ENCODE measurements at regions not wholly inside any gene's neighbourhood (a gene's known extent, or its start where the extent isn't known, plus 50 kb on each side); places are given as distances from the start of the nearest gene placed in this dataset.
A peak's percentile ranks its signal among the peaks of the same experiment; 100 is the strongest.

DNA sequence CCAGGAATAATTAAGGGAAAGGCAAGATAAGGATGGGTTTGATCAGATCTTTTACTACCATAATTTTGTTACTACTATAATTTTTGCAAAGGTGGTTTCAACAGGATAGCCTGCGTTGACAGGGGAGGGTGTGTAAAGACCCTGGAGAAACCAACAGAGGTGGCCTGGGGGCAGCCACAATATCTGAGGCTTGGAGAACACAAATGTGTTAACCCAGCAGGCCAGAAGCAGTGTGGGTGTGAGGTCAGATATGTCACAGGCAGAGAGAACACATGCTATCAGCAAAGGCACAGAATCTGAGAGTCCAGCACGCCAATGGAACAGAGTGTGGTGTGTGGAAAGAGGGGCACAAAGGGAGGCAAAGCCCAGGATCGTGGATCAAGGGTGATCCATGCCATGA is 399.4 kb upstream of the TRIB2 start:
- peak overlapping the region; percentile 40 to 78 for H3K27ac ChIP-seq

GRCh38 chr2:12317814-12318426 is 398.8 kb upstream of the TRIB2 start:
- no peak overlapping the region for H3K4me3 ChIP-seq
- TF ChIP-seq, protein P1, sequence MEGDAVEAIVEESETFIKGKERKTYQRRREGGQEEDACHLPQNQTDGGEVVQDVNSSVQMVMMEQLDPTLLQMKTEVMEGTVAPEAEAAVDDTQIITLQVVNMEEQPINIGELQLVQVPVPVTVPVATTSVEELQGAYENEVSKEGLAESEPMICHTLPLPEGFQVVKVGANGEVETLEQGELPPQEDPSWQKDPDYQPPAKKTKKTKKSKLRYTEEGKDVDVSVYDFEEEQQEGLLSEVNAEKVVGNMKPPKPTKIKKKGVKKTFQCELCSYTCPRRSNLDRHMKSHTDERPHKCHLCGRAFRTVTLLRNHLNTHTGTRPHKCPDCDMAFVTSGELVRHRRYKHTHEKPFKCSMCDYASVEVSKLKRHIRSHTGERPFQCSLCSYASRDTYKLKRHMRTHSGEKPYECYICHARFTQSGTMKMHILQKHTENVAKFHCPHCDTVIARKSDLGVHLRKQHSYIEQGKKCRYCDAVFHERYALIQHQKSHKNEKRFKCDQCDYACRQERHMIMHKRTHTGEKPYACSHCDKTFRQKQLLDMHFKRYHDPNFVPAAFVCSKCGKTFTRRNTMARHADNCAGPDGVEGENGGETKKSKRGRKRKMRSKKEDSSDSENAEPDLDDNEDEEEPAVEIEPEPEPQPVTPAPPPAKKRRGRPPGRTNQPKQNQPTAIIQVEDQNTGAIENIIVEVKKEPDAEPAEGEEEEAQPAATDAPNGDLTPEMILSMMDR (IDR thresholded peaks at IDR 0.05), result no peak
- DNase-seq (ENCODE audit: low spot score), result no peak

More for the DNA sequence above, 399.4 kb upstream of the TRIB2 start:
- TF ChIP-seq, protein P1 (IDR thresholded peaks at IDR 0.05), result no peak
- DNase-seq (ENCODE audit: low spot score), result no peak
- no peak overlapping the region for H3K4me3 ChIP-seq

GRCh38 chr2:12318427-12319057 is 398.2 kb upstream of the TRIB2 start:
- no peak for DNase-seq (ENCODE audit: low spot score)
- H3K27ac ChIP-seq, result peak overlapping the region; percentile 40 to 78

More at GRCh38 chr2:12317814-12318426, 398.8 kb upstream of the TRIB2 start:
- H3K27ac ChIP-seq, result peak overlapping the region; percentile 40 to 78

DNA sequence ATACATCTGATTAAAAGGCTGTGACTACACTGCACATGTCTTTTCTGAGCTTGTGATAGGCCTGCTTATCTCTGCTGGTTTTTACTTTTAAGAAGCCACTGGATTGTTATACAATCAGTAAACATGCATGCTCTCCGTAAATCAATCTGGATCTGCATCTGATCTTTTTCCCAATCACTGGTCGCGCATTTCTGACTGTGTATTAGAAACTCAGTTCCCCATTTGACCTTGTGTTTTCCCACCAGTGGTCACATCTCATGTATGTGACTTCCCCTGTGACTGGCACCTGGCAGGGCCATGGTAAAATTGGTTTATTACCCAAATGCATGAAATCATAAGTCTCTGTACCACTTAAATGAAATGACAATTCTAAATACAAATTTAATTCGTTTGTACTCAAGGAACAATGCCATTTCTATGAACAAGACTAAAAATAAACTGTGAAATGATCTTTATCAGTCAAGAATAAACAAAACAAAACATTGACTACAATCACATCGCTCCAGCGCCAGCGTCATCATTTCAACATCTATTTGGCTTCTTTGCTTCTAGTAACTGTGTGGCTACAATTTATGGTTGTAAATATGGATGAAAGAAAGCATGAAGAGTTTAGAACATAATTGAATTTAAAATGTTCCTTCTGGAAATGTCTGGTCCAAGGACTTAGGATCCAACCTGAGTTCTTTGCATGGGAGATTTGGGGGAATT is 396.6 kb upstream of the TRIB2 start:
- DNase-seq (ENCODE audit: low spot score), result no peak
- H3K27ac ChIP-seq, result peak overlapping the region in 1 of 2 donors; percentile 31
- TF ChIP-seq, protein P1 (IDR thresholded peaks at IDR 0.05), result no peak
- H3K4me3 ChIP-seq, result no peak overlapping the region

More at GRCh38 chr2:12318427-12319057, 398.2 kb upstream of the TRIB2 start:
- TF ChIP-seq, protein P1 (IDR thresholded peaks at IDR 0.05), result no peak
- no peak overlapping the region for H3K4me3 ChIP-seq

DNA sequence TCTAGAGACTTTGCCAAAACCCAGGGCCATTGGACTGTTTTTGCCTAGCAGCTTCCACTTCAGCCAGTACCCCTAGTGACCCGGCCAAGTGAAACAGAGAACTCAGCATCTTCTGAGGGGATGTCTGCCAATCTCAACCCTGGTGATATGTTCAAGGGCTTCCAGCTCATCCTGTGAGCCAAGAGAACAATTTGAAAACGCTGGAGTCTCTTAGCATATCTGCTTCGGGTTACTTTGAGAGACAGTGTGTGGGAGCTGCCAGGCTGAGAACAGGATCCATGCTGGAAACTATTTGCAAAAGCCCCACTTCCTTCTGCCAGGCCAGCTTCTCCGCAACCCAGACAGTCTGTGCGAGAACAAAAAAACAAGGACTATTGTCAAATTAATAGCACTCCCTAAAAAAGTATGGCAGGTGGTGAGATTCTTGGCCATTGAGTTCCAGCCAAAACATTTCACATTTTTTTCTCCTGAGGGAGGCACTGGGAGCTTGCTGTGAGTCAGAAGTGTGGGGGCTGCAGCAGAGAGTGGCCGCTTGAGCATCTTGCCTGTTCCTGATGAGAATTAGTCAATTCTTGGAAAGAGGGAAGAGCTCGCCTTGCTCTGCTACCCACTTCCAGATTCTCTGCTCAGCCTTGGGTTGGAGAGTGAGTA is 395.6 kb upstream of the TRIB2 start:
- TF ChIP-seq, protein P1 (IDR thresholded peaks at IDR 0.05), result no peak
- peak overlapping the region; percentile 30 to 65 for H3K27ac ChIP-seq
- peak; percentile 81 for DNase-seq (ENCODE audit: low spot score)

DNA sequence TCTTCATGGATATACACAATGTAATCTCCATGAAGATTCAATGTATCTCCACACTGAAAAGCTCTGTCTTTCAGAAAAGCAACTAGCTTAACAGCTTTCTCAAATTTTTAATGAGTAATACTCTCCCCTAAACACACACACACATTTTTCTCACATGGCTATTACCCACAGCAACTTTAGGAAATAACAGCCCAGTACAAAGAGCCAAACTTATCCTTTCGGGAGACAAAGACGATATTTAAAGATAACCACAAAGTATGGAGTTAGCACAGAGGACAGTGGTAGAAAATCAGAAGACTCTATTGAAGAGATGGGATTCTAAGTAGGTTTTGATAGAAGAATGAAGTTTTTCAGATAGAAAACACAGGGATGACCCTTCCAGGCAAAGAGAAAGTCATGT is 394.9 kb upstream of the TRIB2 start:
- H3K4me3 ChIP-seq, result no peak overlapping the region
- DNase-seq (ENCODE audit: low spot score), result no peak
- peak overlapping the region in 1 of 2 donors; percentile 65 for H3K27ac ChIP-seq
- TF ChIP-seq, protein P1 (IDR thresholded peaks at IDR 0.05), result no peak

More for the DNA sequence above, 395.6 kb upstream of the TRIB2 start:
- no peak overlapping the region for H3K4me3 ChIP-seq

Measured in coronary artery (tissue), 2 donors.